GM20000 (cell line): ENCODE measurements at regions not wholly inside any gene's neighbourhood (a gene's known extent, or its start where the extent isn't known, plus 50 kb on each side); places are given as distances from the start of the nearest gene placed in this dataset.

Experiments
- DNase-seq: peaks from one replicate; pipeline ENCODE4 v3.0.0; 2012; ENCODE audit warnings: low spot score
- TF ChIP-seq, protein P1 (sequence below): IDR thresholded peaks from 2 replicates; pipeline ENCODE4 v1.5.1; 2012; ENCODE audit warnings: mild to moderate bottlenecking, control low read depth; ENCODE audit errors: extremely low read depth, missing control alignments

DNA sequence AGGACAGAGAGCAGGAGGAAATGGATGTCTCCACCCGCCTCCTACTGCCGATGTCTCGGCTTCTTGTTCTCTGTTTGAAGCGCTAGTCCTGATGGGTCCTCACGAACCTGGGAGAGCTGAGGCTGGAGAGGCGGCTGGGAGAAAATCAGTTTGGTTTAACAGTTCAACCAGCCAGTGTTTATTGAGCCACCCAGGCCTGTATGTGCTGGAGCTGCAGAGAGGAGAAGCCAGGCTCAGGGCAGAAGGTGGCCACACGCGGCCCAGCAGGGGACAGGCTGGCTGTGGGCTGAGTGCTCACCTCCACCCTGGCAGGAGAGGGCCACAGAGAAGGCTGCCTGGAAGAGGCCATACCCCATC is 202.1 kb downstream of the CYP26B1 start:
- TF ChIP-seq, protein P1, sequence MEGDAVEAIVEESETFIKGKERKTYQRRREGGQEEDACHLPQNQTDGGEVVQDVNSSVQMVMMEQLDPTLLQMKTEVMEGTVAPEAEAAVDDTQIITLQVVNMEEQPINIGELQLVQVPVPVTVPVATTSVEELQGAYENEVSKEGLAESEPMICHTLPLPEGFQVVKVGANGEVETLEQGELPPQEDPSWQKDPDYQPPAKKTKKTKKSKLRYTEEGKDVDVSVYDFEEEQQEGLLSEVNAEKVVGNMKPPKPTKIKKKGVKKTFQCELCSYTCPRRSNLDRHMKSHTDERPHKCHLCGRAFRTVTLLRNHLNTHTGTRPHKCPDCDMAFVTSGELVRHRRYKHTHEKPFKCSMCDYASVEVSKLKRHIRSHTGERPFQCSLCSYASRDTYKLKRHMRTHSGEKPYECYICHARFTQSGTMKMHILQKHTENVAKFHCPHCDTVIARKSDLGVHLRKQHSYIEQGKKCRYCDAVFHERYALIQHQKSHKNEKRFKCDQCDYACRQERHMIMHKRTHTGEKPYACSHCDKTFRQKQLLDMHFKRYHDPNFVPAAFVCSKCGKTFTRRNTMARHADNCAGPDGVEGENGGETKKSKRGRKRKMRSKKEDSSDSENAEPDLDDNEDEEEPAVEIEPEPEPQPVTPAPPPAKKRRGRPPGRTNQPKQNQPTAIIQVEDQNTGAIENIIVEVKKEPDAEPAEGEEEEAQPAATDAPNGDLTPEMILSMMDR, result no peak
- DNase-seq, result no peak

DNA sequence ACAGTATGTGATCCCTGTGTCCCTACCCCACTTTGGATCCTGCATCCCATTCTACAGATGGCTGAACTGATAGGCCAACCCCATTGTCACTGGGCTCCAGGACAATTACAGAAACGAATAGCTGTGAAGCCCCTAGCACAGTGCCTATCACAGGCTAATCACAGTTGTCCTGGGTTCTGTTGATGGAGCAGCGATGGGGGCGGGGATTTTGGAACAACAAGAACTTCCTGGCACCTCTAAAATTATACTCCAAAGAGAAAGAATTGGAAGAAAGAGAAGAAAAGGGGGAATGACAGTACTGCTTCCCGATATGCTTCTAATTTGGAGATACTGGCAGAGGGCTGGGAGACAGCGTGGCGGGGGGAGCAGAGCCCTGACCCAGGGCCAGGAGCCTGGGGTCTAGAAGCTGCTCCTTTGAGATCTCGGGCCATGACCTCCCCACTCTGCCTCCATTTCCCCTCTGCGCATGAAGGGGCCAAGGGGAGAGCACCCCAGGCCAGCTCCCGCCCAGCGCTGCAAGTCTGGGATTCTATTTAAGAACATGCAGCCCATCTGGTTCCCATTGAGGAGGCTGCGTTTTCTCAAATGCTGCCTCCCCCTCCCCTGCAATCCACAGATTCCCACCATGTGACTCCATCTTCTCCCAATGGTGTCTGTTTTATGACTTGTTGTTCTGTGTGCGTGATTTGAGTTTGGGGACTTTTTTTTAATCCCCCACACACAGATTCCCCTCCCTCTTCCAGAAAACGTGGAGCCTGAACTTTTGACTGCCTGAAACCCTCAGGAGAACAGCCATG is 202.7 kb downstream of the CYP26B1 start:
- no peak for DNase-seq
- TF ChIP-seq, protein P1, result no peak

DNA sequence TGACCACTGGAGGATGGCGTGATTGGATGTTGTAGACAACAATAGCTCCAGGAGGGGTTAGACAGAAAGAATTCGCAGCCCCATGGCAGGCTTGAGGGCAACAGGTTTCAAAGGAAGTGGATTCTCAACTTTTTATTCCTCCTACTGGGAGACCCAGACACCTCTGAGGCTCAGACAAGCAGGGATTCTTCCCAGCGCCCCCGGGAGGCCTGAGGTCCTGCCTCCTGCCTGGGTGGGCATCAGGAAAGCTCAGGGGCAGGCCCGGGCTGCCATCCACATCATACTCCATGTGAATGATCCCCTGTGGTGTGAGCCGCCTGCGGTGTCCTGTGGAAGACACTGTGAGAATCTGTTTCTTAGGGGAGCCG is 203.5 kb downstream of the CYP26B1 start:
- TF ChIP-seq, protein P1, result no peak
- no peak for DNase-seq

DNA sequence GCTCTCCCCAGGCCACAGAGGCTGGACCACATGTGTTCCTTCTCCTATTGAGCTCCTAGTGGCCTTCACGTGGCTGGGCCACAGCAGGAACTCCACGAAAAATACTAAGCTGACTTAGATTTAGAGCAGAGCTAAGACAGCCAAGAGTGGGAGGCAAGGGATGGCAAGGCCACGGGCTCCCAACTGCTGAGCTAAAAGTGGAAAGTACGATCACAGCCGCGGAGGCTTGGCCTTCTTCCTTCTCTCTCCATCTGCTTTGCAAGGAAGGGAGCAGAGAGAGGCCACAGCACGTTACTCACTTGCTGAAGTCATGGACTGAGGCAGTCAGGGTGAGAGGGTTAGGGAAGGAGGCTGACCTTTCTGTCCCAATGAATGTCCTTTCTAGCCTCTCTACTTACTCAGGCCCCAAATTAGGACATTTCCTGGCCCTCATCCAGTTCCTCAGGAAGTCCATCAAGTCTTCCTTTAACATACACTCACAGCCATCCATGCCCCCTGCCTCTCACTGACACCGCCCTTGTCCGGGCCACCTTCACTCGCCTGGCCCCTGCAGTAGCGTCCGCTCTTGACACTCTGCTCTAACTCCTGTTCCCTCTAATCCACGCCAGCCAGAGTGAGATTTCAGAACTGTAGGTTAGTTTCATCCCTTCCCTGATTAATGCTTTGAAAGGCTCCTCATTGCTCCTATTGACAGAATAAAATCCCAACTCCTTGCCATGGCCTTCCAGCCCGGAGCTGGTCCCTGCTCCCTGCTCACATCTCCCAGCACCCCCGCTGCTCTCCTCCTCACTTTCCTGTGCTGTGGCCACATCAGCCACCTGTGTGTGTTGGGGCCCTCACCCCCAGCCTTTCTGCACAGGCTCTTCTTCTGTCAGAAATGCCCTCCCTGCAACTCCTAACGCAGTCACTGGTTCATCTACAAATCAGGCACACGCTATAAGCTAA is 204.2 kb downstream of the CYP26B1 start:
- TF ChIP-seq, protein P1, result no peak
- no peak for DNase-seq

DNA sequence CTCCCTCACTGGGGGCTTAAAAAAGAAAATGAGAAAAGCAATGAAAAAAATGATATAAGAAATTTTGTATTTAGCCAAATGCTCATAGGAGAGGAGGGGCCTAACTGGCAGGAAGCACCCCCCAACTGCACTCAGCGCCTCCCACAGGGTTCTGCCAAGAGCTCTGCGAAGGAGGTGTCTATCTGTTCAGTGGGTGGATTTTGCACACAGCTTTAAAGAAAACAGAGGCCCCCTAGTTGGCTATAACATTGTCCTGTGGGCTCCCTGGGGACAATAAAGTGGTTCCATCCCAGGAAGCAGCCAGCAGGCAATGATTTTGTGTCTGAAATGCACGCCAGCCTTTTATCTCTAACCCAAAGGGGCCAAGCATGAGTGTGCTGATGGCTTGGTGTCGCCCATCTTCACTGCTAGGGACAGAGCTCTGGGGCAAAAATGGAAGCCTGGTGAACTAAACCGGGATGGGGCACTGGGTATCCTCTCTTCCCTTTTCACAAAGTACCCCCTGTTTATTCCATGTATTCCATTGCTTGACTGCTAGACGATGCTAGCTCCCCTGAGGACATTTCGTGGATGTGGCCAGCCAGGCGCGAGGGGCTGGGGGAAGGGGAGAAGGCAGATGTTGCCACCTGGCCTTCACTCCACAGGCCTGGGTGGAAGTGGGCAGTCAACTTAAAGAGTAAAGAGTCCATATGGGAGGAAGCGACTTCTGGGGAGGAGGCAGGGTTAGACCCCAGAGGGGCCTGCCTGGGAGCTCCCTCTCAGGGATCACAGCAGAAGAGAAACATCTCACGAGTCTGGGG is 205.7 kb downstream of the CYP26B1 start:
- no peak for DNase-seq
- TF ChIP-seq, protein P1, result no peak

DNA sequence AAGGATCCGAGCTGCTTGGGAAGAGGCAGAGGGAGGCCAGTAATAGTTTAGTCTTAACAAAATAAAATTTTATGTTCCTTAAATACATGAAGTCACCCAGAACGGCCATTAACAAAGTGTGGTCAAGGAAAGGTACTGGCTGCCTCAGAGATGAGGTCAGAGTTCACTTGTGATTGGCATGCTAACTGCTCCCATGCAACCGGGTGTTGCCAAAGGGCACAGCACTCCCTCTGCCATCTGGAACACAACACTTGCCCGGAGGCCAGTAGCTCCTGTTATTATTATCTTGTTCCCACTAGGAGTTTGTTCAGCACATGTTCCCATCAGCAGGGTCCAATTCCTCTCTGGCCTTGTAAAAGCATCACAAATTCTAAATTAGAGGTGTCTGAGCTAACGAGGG is 207.0 kb downstream of the CYP26B1 start:
- DNase-seq, result no peak
- TF ChIP-seq, protein P1, result no peak
